Fibroblast of villous mesenchyme (primary cell): ENCODE measurements at regions not wholly inside any gene's neighbourhood (a gene's known extent, or its start where the extent isn't known, plus 50 kb on each side); places are given as distances from the start of the nearest gene placed in this dataset.

ENCODE experiments used
- DNase-seq: peaks from one replicate; pipeline ENCODE4 v3.0.0-alpha.2; 2010; ENCODE audit warnings: low read depth
- H3K4me3 ChIP-seq: 2 replicates; pipeline ENCODE4 v1.5.1; 2011; ENCODE audit warnings: low read depth, mild to moderate bottlenecking, low read length
- CTCF ChIP-seq: IDR thresholded peaks from 2 replicates; pipeline ENCODE4 v1.5.1; 2012; ENCODE audit warnings: low read depth, mild to moderate bottlenecking, low read length; ENCODE audit not compliant: insufficient read depth

- H3K4me3 ChIP-seq, result no peak overlapping the region
- no peak for DNase-seq
- TF ChIP-seq CTCF, result no peak
Observed at GRCh38 chr22:48394787-48395186, 1432.9 kb downstream of the BRD1 start.

- TF ChIP-seq CTCF, result no peak
- no peak overlapping the region for H3K4me3 ChIP-seq
- no peak for DNase-seq
Observed at GRCh38 chr22:48393885-48394284, 1433.8 kb downstream of the BRD1 start.

GRCh38 chr22:48393041-48393370 is 1434.7 kb downstream of the BRD1 start:
- H3K4me3 ChIP-seq, result no peak overlapping the region
- DNase-seq, result no peak
- no peak for TF ChIP-seq CTCF

- DNase-seq, result no peak
- TF ChIP-seq CTCF, result no peak
- no peak overlapping the region for H3K4me3 ChIP-seq
Observed at GRCh38 chr22:48391820-48392219, 1435.9 kb downstream of the BRD1 start.

GRCh38 chr22:48391171-48391711 is 1436.4 kb downstream of the BRD1 start:
- no peak for DNase-seq
- TF ChIP-seq CTCF, result no peak
- no peak overlapping the region for H3K4me3 ChIP-seq

GRCh38 chr22:48389916-48390315 is 1437.8 kb downstream of the BRD1 start:
- DNase-seq, result no peak
- H3K4me3 ChIP-seq, result no peak overlapping the region
- no peak for TF ChIP-seq CTCF

- no peak overlapping the region for H3K4me3 ChIP-seq
- DNase-seq, result no peak
- no peak for TF ChIP-seq CTCF
Observed at GRCh38 chr22:48382197-48382596, 1445.5 kb downstream of the BRD1 start.
